H1 (cell line): ENCODE measurements at regions not wholly inside any gene's neighbourhood (a gene's known extent, or its start where the extent isn't known, plus 50 kb on each side); places are given as distances from the start of the nearest gene placed in this dataset.

ENCODE experiments used
- CTCF ChIA-PET: fragments of 300-600 bp; sonication (Branson Sonifier 250); formaldehyde crosslinking; loops from one replicate; lab custom pipeline; 2021; ENCODE audit not compliant: partially characterized antibody; lab: Charles Lee
- POLR2A ChIA-PET: fragments of 300-600 bp; sonication (Branson Sonifier 250); formaldehyde crosslinking; loops from one replicate; lab custom pipeline; 2021; ENCODE audit warnings: inconsistent platforms; ENCODE audit not compliant: partially characterized antibody; lab: Charles Lee
- DNase-seq, 2 experiments: peaks; one replicate each; pipeline versions ENCODE4 v3.0.0 to v3.0.0-alpha.2; 2010 to 2022; ENCODE audit warnings: low spot score in 2 of 2, low read depth in 1 of 2, mixed read lengths in 1 of 2
- FAIRE-seq: peaks from 2 replicates; lab custom pipeline; 2011; peaks lifted over from hg19 to GRCh38; lab: Jason Lieb, UNC
- H2AFZ ChIP-seq: 2 replicates; pipeline ENCODE4 v1.8.1; 2012; ENCODE audit warnings: low read length, inconsistent platforms
- H2AK5ac ChIP-seq: 2 replicates; pipeline ENCODE4 v1.6.1; 2013; ENCODE audit warnings: low read depth, low read length
- H2BK120ac ChIP-seq: replicated peaks from 2 replicates; pipeline ENCODE3; 2013; ENCODE audit warnings: low read depth, low read length, inconsistent platforms
- H2BK12ac ChIP-seq: 2 replicates; pipeline ENCODE4 v1.6.1; 2013; ENCODE audit warnings: low read depth, low read length
- H2BK15ac ChIP-seq: 2 replicates; pipeline ENCODE4 v1.6.1; 2013; ENCODE audit warnings: low read length
- H2BK20ac ChIP-seq: 2 replicates; pipeline ENCODE4 v1.6.1; 2013; ENCODE audit warnings: low read length
- H2BK5ac ChIP-seq: 2 replicates; pipeline ENCODE4 v1.6.1; 2013; ENCODE audit warnings: low read depth, low read length
- H3K14ac ChIP-seq: 2 replicates; pipeline ENCODE4 v1.6.1; 2013; ENCODE audit warnings: inconsistent platforms; ENCODE audit not compliant: insufficient read length
- H3K18ac ChIP-seq: 2 replicates; pipeline ENCODE4 v1.6.1; 2013; ENCODE audit warnings: low read length; ENCODE audit errors: extremely low read depth
- H3K23ac ChIP-seq: 2 replicates; pipeline ENCODE4 v1.6.1; 2013; ENCODE audit warnings: inconsistent platforms; ENCODE audit not compliant: insufficient read length
- H3K23me2 ChIP-seq: 2 replicates; pipeline ENCODE4 v1.6.1; 2013; ENCODE audit warnings: low read depth, low read length
- H3K27ac ChIP-seq: 2 replicates; pipeline ENCODE4 v1.6.1; 2011; ENCODE audit warnings: low read depth, low read length, inconsistent platforms
- H3K27me3 ChIP-seq, 4 experiments: replicated peaks in 1 of 4; 1 replicate in 1 of 4; 2 replicates in 3 of 4; pipeline versions ENCODE4 v1.6.1 to v1.8.1; 2011 to 2013; ENCODE audit warnings: low read length in 3 of 4, mild to moderate bottlenecking in 3 of 4, inconsistent platforms in 2 of 4, mixed read lengths in 2 of 4, moderate library complexity in 1 of 4; ENCODE audit not compliant: control insufficient read depth in 3 of 4, insufficient read depth in 3 of 4; ENCODE audit errors: extremely low read depth in 1 of 4
- H3K36me3 ChIP-seq, 4 experiments: 2 replicates each; pipeline versions ENCODE4 v1.6.1 to v1.8.1; 2011 to 2013; ENCODE audit warnings: mild to moderate bottlenecking in 4 of 4, low read length in 3 of 4, moderate library complexity in 2 of 4, control low read depth in 1 of 4, inconsistent platforms in 1 of 4; ENCODE audit not compliant: insufficient read depth in 4 of 4, control insufficient read depth in 2 of 4
- H3K4ac ChIP-seq: replicated peaks from 2 replicates; pipeline ENCODE3; 2013; ENCODE audit warnings: low read length, low read depth, mixed read lengths, inconsistent platforms; ENCODE audit not compliant: insufficient read length
- H3K4me1 ChIP-seq, 4 experiments: replicated peaks in 1 of 4; 1 replicate in 1 of 4; 2 replicates in 3 of 4; pipeline versions ENCODE4 v1.6.1 to v1.8.1; 2011 to 2013; ENCODE audit warnings: low read length in 3 of 4, inconsistent platforms in 2 of 4, mixed read lengths in 1 of 4; ENCODE audit not compliant: insufficient read depth in 4 of 4, control insufficient read depth in 3 of 4
- H3K4me2 ChIP-seq, 2 experiments: 2 replicates each; pipeline versions ENCODE4 v1.6.1 to v1.8.1; 2011 to 2013; ENCODE audit warnings: low read depth in 2 of 2, low read length in 2 of 2, control low read depth in 1 of 2, inconsistent platforms in 1 of 2, mild to moderate bottlenecking in 1 of 2; ENCODE audit not compliant: insufficient read depth in 1 of 2
- H3K4me3 ChIP-seq, 4 experiments: fragments of 200-600, 300-600 bp in 1 of 4; sonication (generic), shearing (Covaris generic), sonication (Bioruptor Twin) in 1 of 4; 2 replicates each; pipeline versions ENCODE4 v1.5.1 to v1.8.1; 2011 to 2016; ENCODE audit warnings: low read length in 4 of 4, low read depth in 3 of 4, control low read depth in 2 of 4, inconsistent platforms in 2 of 4, mild to moderate bottlenecking in 2 of 4, mixed read lengths in 1 of 4, moderate library complexity in 1 of 4; ENCODE audit not compliant: insufficient read depth in 2 of 4; ENCODE audit errors: extremely low read depth in 1 of 4
- H3K56ac ChIP-seq: replicated peaks from 2 replicates; pipeline ENCODE3; 2013; ENCODE audit warnings: low read depth, mild to moderate bottlenecking, mixed read lengths, low read length, inconsistent platforms; ENCODE audit not compliant: insufficient read length
- H3K79me1 ChIP-seq: 2 replicates; pipeline ENCODE4 v1.6.1; 2013; ENCODE audit warnings: low read depth, low read length, control low read depth
- H3K79me2 ChIP-seq, 2 experiments: 2 replicates each; pipeline versions ENCODE4 v1.6.1 to v1.8.1; 2012 to 2013; ENCODE audit warnings: low read length in 2 of 2, mild to moderate bottlenecking in 2 of 2, inconsistent platforms in 1 of 2; ENCODE audit not compliant: insufficient read depth in 2 of 2, control insufficient read depth in 1 of 2
- H3K9ac ChIP-seq, 4 experiments: replicated peaks in 1 of 4; 1 replicate in 1 of 4; 2 replicates in 3 of 4; pipeline versions ENCODE4 v1.6.1 to v1.8.1; 2011 to 2013; ENCODE audit warnings: low read depth in 3 of 4, low read length in 3 of 4, control low read depth in 2 of 4, mild to moderate bottlenecking in 2 of 4, moderate library complexity in 2 of 4, inconsistent platforms in 1 of 4; ENCODE audit errors: extremely low read depth in 1 of 4
- H3K9me3 ChIP-seq, 2 experiments: 2 replicates each; pipeline versions ENCODE4 v1.6.1 to v1.8.1; 2012 to 2013; ENCODE audit warnings: mild to moderate bottlenecking in 2 of 2, moderate library complexity in 2 of 2, control low read depth in 1 of 2, inconsistent platforms in 1 of 2, low read depth in 1 of 2, low read length in 1 of 2, mixed read lengths in 1 of 2; ENCODE audit not compliant: insufficient read depth in 2 of 2
- H4K20me1 ChIP-seq, 2 experiments: replicated peaks in 1 of 2; 2 replicates each; pipeline versions ENCODE3 to v1.8.1; 2011 to 2013; ENCODE audit warnings: inconsistent platforms in 2 of 2, low read length in 2 of 2, mild to moderate bottlenecking in 1 of 2; ENCODE audit not compliant: insufficient read depth in 2 of 2, control insufficient read depth in 1 of 2
- H4K5ac ChIP-seq: 2 replicates; pipeline ENCODE4 v1.6.1; 2013; ENCODE audit warnings: low read length, low read depth, mixed read lengths, inconsistent platforms; ENCODE audit not compliant: insufficient read length
- H4K8ac ChIP-seq: 2 replicates; pipeline ENCODE4 v1.8.0; 2013; ENCODE audit warnings: mild to moderate bottlenecking, moderate library complexity, low read length, inconsistent platforms; ENCODE audit not compliant: insufficient read depth; ENCODE audit errors: extremely low read depth
- H4K91ac ChIP-seq: replicated peaks from 2 replicates; pipeline ENCODE3; 2013; ENCODE audit warnings: low read length, mixed read lengths, inconsistent platforms; ENCODE audit not compliant: insufficient read length
- BCL11A ChIP-seq, 2 experiments: IDR thresholded peaks; one replicate each; pipeline ENCODE4 v1.6.1; 2011; ENCODE audit warnings: low read depth in 2 of 2, low read length in 2 of 2, mild to moderate bottlenecking in 2 of 2
- CEBPB ChIP-seq: IDR thresholded peaks from 2 replicates; pipeline ENCODE4 v1.6.1; 2012; ENCODE audit warnings: low read depth, low read length
- EGR1 ChIP-seq: IDR thresholded peaks from 2 replicates; pipeline ENCODE4 v1.6.1; 2011; ENCODE audit warnings: low read depth, low read length, borderline replicate concordance
- GTF2F1 ChIP-seq: IDR thresholded peaks from 2 replicates; pipeline ENCODE4 v1.6.1; 2012; ENCODE audit warnings: low read depth, low read length, improper control_type of control experiment, borderline replicate concordance
- RBBP5 ChIP-seq: IDR thresholded peaks from 2 replicates; pipeline ENCODE4 v1.7.1; 2012; ENCODE audit warnings: low read depth, mild to moderate bottlenecking, inconsistent platforms, low read length, moderate library complexity, borderline replicate concordance
- SAP30 ChIP-seq: fragments of 300-600 bp; sonication (generic); IDR thresholded peaks from 2 replicates; pipeline ENCODE4 v1.7.1; 2012; ENCODE audit warnings: low read length, moderate library complexity, mild to moderate bottlenecking, inconsistent platforms; ENCODE audit not compliant: insufficient read depth, insufficient replicate concordance
- SP2 ChIP-seq: IDR thresholded peaks from 2 replicates; pipeline ENCODE4 v1.6.1; 2012; ENCODE audit warnings: mild to moderate bottlenecking, low read length, inconsistent platforms
- TF ChIP-seq, protein P1 (sequence below): IDR thresholded peaks from 2 replicates; pipeline ENCODE4 v1.6.1; 2012; ENCODE audit warnings: inconsistent platforms

DNA sequence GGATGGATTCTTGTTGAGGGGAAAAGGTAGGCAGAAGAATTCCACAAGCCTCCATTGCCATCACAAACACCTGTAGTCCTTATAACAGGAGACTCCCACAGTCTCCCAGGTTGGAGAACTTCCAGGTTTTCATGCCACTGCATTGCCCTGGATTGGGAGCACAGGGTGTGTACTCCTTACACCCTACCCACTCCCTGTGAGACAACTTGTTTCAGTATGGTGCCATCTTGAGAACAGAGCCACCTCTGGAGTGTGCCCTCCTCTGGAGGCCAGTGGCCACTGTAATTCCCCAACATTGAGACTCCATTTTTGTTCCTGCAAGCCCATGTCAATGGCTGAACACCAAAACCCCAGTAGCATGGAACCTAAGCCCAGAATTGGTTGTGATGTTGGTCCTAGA lies 123.5 kb upstream of the LAMA2 start:
- Histone ChIP-seq H2BK120ac (no peak overlapping the region), H3K9ac (no peak overlapping the region), H4K5ac (no peak overlapping the region), H3K27ac (no peak overlapping the region), H2BK5ac (no peak overlapping the region), H3K36me3 (no peaks in the 10 kb centered on the region), H3K79me1 (no peaks in the 10 kb centered on the region), H3K4me2 (no peak overlapping the region), H2AK5ac (no peak overlapping the region), H2BK20ac (0 out of 2 replicates have a peak overlapping the region, but pooled peaks have one; percentile 61), H3K56ac (no peak overlapping the region), H3K79me2 (no peaks in the 10 kb centered on the region), H2BK12ac (no peak overlapping the region), H4K8ac (no peak overlapping the region), H3K4me1 (no peaks in the 10 kb centered on the region), H3K4ac (no peak overlapping the region), H4K20me1 (no peaks in the 10 kb centered on the region), H4K91ac (no peak overlapping the region), H2AFZ (no peak overlapping the region), H3K4me3 (no peak overlapping the region), H3K9me3 (no peaks in the 10 kb centered on the region; a peak in 1 of 4 replicates), H3K23ac (no peak overlapping the region), H3K18ac (no peak overlapping the region), H3K14ac (no peak overlapping the region), H3K27me3 (no peaks in the 10 kb centered on the region), H3K23me2 (no peaks in the 10 kb centered on the region), H2BK15ac (no peak overlapping the region)
- DNase-seq (no peak), FAIRE-seq (no peak)
- ChIA-PET POLR2A (no interaction called here), CTCF (interaction anchor here (1.2 kb wide), 1 partner anchor 28 kb away, joined by 3 read pairs; no protein-coding TSS in a partner anchor)
- TF ChIP-seq, protein P1, sequence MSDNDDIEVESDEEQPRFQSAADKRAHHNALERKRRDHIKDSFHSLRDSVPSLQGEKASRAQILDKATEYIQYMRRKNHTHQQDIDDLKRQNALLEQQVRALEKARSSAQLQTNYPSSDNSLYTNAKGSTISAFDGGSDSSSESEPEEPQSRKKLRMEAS: no peak
- TF ChIP-seq CEBPB: no peak
- no peak for TF ChIP-seq RBBP5
- TF ChIP-seq EGR1: no peak
- TF ChIP-seq SAP30: no peak
- no peak for TF ChIP-seq SP2
- TF ChIP-seq BCL11A (IDR thresholded peaks at IDR 0.05; ENCODE audit: low read depth in 2 of 2, low read length in 2 of 2): no peak
- TF ChIP-seq GTF2F1: no peak
